ENCODE measurements at regions not wholly inside any gene's neighbourhood (a gene's known extent, or its start where the extent isn't known, plus 50 kb on each side); places are given as distances from the start of the nearest gene placed in this dataset.

DNA sequence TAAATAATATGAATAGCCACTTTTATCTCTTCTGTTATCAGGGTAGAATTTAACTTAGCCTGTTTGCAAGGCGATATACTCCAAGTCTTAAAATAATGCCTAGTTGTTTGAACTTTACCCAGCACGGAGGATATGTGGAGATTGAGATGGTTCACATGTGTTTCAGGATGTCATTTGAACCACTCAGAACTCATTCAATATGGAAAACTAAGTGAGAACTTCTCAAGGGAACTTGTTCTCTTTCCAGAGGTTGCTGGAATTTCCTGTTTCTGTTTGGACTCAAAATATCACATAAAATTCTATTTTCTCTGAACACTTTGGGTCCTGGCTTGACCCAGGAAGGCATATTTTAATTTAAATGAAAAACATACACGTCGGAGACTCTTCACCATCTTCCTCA is 139.1 kb upstream of the MYO10 start:
- TF ChIP-seq EZH2 (IDR thresholded peaks at IDR 0.05; ENCODE audit: borderline replicate concordance, low read depth, low read length, severe bottlenecking): no peak
- TF ChIP-seq FOS (IDR thresholded peaks at IDR 0.05; ENCODE audit: borderline replicate concordance, insufficient read depth, low read length): no peak
- TF ChIP-seq, protein P1, sequence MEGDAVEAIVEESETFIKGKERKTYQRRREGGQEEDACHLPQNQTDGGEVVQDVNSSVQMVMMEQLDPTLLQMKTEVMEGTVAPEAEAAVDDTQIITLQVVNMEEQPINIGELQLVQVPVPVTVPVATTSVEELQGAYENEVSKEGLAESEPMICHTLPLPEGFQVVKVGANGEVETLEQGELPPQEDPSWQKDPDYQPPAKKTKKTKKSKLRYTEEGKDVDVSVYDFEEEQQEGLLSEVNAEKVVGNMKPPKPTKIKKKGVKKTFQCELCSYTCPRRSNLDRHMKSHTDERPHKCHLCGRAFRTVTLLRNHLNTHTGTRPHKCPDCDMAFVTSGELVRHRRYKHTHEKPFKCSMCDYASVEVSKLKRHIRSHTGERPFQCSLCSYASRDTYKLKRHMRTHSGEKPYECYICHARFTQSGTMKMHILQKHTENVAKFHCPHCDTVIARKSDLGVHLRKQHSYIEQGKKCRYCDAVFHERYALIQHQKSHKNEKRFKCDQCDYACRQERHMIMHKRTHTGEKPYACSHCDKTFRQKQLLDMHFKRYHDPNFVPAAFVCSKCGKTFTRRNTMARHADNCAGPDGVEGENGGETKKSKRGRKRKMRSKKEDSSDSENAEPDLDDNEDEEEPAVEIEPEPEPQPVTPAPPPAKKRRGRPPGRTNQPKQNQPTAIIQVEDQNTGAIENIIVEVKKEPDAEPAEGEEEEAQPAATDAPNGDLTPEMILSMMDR (IDR thresholded peaks at IDR 0.05; ENCODE audit: extremely low read depth in 1 of 2, insufficient read depth in 1 of 2, low read depth in 1 of 2, low read length in 2 of 2): no peak
- TF ChIP-seq POLR2A (IDR thresholded peaks at IDR 0.05; ENCODE audit: low read depth, low read length): no peak
- TF ChIP-seq, protein P2, sequence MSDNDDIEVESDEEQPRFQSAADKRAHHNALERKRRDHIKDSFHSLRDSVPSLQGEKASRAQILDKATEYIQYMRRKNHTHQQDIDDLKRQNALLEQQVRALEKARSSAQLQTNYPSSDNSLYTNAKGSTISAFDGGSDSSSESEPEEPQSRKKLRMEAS (IDR thresholded peaks at IDR 0.05; ENCODE audit: insufficient read depth, insufficient read length): no peak
- TF ChIP-seq POLR2AphosphoS5 (IDR thresholded peaks at IDR 0.05; ENCODE audit: insufficient read depth, low read depth, low read length): no peak
- TF ChIP-seq GATA2 (IDR thresholded peaks at IDR 0.05; ENCODE audit: insufficient read depth, insufficient read length, low read depth, low read length): no peak
- TF ChIP-seq MYC (IDR thresholded peaks at IDR 0.05; ENCODE audit: low read depth, low read length): no peak

Data from endothelial cell of umbilical vein (primary cell).